ENCODE measurements at regions not wholly inside any gene's neighbourhood (a gene's known extent, or its start where the extent isn't known, plus 50 kb on each side); places are given as distances from the start of the nearest gene placed in this dataset.

- Histone ChIP-seq H3K27ac (ENCODE audit: low read length) (no peak overlapping the region), H3K9me3 (ENCODE audit: control insufficient read depth, insufficient read depth, low read depth, low read length) (no peaks in the 10 kb centered on the region), H3K27me3 (ENCODE audit: control insufficient read depth, insufficient read depth, low read length) (no peaks in the 10 kb centered on the region), H3K4me3 (ENCODE audit: low read depth in 2 of 2, low read length in 2 of 2) (no peak overlapping the region), H3K4me1 (ENCODE audit: control insufficient read depth, insufficient read depth, low read length) (no peaks in the 10 kb centered on the region), H3K36me3 (ENCODE audit: control insufficient read depth, insufficient read depth, low read length) (no peaks in the 10 kb centered on the region)
- DNase-seq (ENCODE audit: low read depth, low spot score), result no peak
- in situ Hi-C loops (cut with HindIII; ENCODE audit: low pct_unique_long_range_greater_than_20kb, low sequenced_read_pairs) (no loop called here), intact Hi-C loops (cut with micrococcal nuclease; ENCODE audit: unreplicated experiment) (no loop called here)
- no TSS peak for BruUV-seq (replicated peaks)
- ChIA-PET POLR2A (no interaction called here), CTCF (no interaction called here)
- ATAC-seq, result no peak
- no peak for TF ChIP-seq POLR2AphosphoS5 (IDR thresholded peaks at IDR 0.05; ENCODE audit: low read depth, low read length)
Observed at GRCh38 chr12:92597997-92598396, 104.8 kb upstream of the PLEKHG7 start.

DNA sequence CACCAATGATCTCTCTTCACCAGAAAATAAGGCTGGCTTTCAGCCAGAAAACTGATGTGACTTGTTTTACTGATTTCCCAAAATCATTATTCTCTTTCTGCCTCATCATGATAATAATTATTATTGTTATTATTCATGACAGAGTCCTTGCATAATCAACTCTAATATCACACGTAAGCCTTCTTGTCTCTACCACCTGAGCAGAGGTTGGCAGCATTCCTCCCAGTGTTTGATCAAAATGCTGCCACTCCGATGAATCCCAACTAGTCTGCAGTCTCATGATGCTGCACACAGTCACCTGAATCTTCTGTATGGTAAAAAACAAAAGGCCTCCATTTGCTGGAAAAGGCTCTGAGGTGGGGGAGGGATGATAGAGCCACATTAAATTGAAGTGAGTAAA, 105.7 kb upstream of the PLEKHG7 start:
- TF ChIP-seq TCF7L2 (IDR thresholded peaks at IDR 0.05; ENCODE audit: low read depth, low read length) (no peak), SIN3A (IDR thresholded peaks at IDR 0.05; ENCODE audit: borderline replicate concordance, insufficient read depth, low read depth, low read length) (no peak), POLR2AphosphoS5 (IDR thresholded peaks at IDR 0.05; ENCODE audit: low read depth, low read length) (no peak), REST (IDR thresholded peaks at IDR 0.05; ENCODE audit: insufficient read depth in 1 of 2, low read depth in 2 of 2, low read length in 1 of 2) (no peak), CTCF (IDR thresholded peaks at IDR 0.05) (no peak)
- CTCF ChIA-PET, result no interaction called here
- Histone ChIP-seq H3K27me3 (ENCODE audit: control insufficient read depth, insufficient read depth, low read length) (no peaks in the 10 kb centered on the region), H3K4me3 (ENCODE audit: low read depth in 2 of 2, low read length in 2 of 2) (no peak overlapping the region), H3K9me3 (ENCODE audit: control insufficient read depth, insufficient read depth, low read depth, low read length) (no peaks in the 10 kb centered on the region), H3K36me3 (ENCODE audit: control insufficient read depth, insufficient read depth, low read length) (no peaks in the 10 kb centered on the region), H3K4me1 (ENCODE audit: control insufficient read depth, insufficient read depth, low read length) (no peaks in the 10 kb centered on the region), H3K27ac (ENCODE audit: low read length) (no peak overlapping the region)
- intact Hi-C loops (cut with micrococcal nuclease; ENCODE audit: unreplicated experiment), result no loop called here
- no TSS peak for BruUV-seq (replicated peaks)
- POLR2A ChIA-PET, result no interaction called here
- ATAC-seq (no peak), DNase-seq (ENCODE audit: low read depth, low spot score) (no peak)
- in situ Hi-C loops (cut with HindIII; ENCODE audit: low pct_unique_long_range_greater_than_20kb, low sequenced_read_pairs), result no loop called here

GRCh38 chr12:92596383-92596782, 106.4 kb upstream of the PLEKHG7 start:
- Histone ChIP-seq H3K4me3 (ENCODE audit: low read depth in 2 of 2, low read length in 2 of 2) (no peak overlapping the region), H3K4me1 (ENCODE audit: control insufficient read depth, insufficient read depth, low read length) (no peaks in the 10 kb centered on the region), H3K27ac (ENCODE audit: low read length) (no peak overlapping the region), H3K27me3 (ENCODE audit: control insufficient read depth, insufficient read depth, low read length) (no peaks in the 10 kb centered on the region), H3K36me3 (ENCODE audit: control insufficient read depth, insufficient read depth, low read length) (no peaks in the 10 kb centered on the region), H3K9me3 (ENCODE audit: control insufficient read depth, insufficient read depth, low read depth, low read length) (no peaks in the 10 kb centered on the region)
- ChIA-PET POLR2A (no interaction called here), CTCF (no interaction called here)
- TF ChIP-seq CTCF (IDR thresholded peaks at IDR 0.05), result no peak
- no peak for TF ChIP-seq SIN3A (IDR thresholded peaks at IDR 0.05; ENCODE audit: borderline replicate concordance, insufficient read depth, low read depth, low read length)
- no peak for TF ChIP-seq TCF7L2 (IDR thresholded peaks at IDR 0.05; ENCODE audit: low read depth, low read length)
- TF ChIP-seq REST (IDR thresholded peaks at IDR 0.05; ENCODE audit: insufficient read depth in 1 of 2, low read depth in 2 of 2, low read length in 1 of 2), result no peak
- TF ChIP-seq POLR2AphosphoS5 (IDR thresholded peaks at IDR 0.05; ENCODE audit: low read depth, low read length), result no peak
- in situ Hi-C loops (cut with HindIII; ENCODE audit: low pct_unique_long_range_greater_than_20kb, low sequenced_read_pairs) (no loop called here), intact Hi-C loops (cut with micrococcal nuclease; ENCODE audit: unreplicated experiment) (no loop called here)
- no TSS peak for BruUV-seq (replicated peaks)
- ATAC-seq, result no peak
- DNase-seq (ENCODE audit: low read depth, low spot score), result no peak
